ENCODE measurements at regions not wholly inside any gene's neighbourhood (a gene's known extent, or its start where the extent isn't known, plus 50 kb on each side); places are given as distances from the start of the nearest gene placed in this dataset.

DNA sequence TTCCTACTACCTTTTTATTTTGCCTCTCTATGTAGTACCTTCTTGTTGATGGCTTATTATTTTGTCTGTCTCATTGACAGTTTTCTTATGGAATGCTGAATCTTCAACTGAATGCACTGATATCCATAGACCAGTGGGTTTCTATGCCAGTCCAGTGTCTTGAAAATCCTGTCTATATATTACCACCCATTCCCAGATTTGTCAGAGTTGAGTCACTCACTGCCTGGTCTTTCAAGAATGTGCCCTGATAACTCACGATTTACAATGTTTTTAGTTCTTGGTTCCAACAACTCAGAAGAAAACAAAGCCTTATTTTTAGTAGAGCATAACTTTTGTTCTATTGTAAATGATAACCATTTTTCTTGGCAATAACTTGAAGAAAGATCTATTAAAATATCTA is 606.0 kb upstream of the PITX2 start:
- TF ChIP-seq CTCF (optimal IDR thresholded peaks at IDR 0.05 in 1 of 3, IDR thresholded peaks at IDR 0.05 in 1 of 3, conservative IDR thresholded peaks at IDR 0.05 in 1 of 3; ENCODE audit: extremely low read depth in 1 of 3, insufficient read depth in 2 of 3, low read length in 3 of 3) (no peak), EZH2 (IDR thresholded peaks at IDR 0.05; ENCODE audit: low read length) (no peak)

All from keratinocyte (primary cell).